ENCODE measurements at regions not wholly inside any gene's neighbourhood (a gene's known extent, or its start where the extent isn't known, plus 50 kb on each side); places are given as distances from the start of the nearest gene placed in this dataset.

GRCh38 chr20:57040466-57040865 is 226.0 kb downstream of the BMP7 start:
- no TSS peak for BruUV-seq (replicated peaks)
- no peak for DNase-seq (ENCODE audit: low spot score)
- Histone ChIP-seq H3K36me3 (ENCODE audit: insufficient read depth, low read length, poor library complexity, severe bottlenecking) (no peaks in the 10 kb centered on the region), H3K9me3 (ENCODE audit: low read depth, low read length, poor library complexity, severe bottlenecking) (no peaks in the 10 kb centered on the region), H3K27ac (ENCODE audit: low read depth, low read length, poor library complexity, severe bottlenecking) (no peak overlapping the region), H3K4me1 (ENCODE audit: insufficient read depth, low read length, poor library complexity, severe bottlenecking) (no peaks in the 10 kb centered on the region), H3K4me3 (ENCODE audit: low read depth, low read length, poor library complexity, severe bottlenecking) (no peak overlapping the region), H3K27me3 (replicated peaks; ENCODE audit: insufficient read depth, low read depth, low read length, poor library complexity) (peaks cover 34% of the 10 kb centered on the region)
- intact Hi-C loops (cut with micrococcal nuclease; ENCODE audit: unreplicated experiment): no loop called here
- ChIA-PET CTCF (no interaction called here), POLR2A (ENCODE audit: low non-redundant PET) (no interaction called here)
- TF ChIP-seq EZH2 (IDR thresholded peaks at IDR 0.05; ENCODE audit: borderline replicate concordance, low read depth, low read length, poor library complexity, severe bottlenecking): no peak
- TF ChIP-seq CTCF (conservative IDR thresholded peaks at IDR 0.05; ENCODE audit: low read depth, low read length): no peak

GRCh38 chr20:57040924-57041323 is 225.5 kb downstream of the BMP7 start:
- intact Hi-C loops (cut with micrococcal nuclease; ENCODE audit: unreplicated experiment): no loop called here
- Histone ChIP-seq H3K4me1 (ENCODE audit: insufficient read depth, low read length, poor library complexity, severe bottlenecking) (no peaks in the 10 kb centered on the region), H3K27ac (ENCODE audit: low read depth, low read length, poor library complexity, severe bottlenecking) (no peak overlapping the region), H3K9me3 (ENCODE audit: low read depth, low read length, poor library complexity, severe bottlenecking) (no peaks in the 10 kb centered on the region), H3K4me3 (ENCODE audit: low read depth, low read length, poor library complexity, severe bottlenecking) (no peak overlapping the region), H3K27me3 (replicated peaks; ENCODE audit: insufficient read depth, low read depth, low read length, poor library complexity) (peaks cover 34% of the 10 kb centered on the region), H3K36me3 (ENCODE audit: insufficient read depth, low read length, poor library complexity, severe bottlenecking) (no peaks in the 10 kb centered on the region)
- ChIA-PET POLR2A (ENCODE audit: low non-redundant PET) (no interaction called here), CTCF (no interaction called here)
- BruUV-seq (replicated peaks): no TSS peak
- TF ChIP-seq CTCF (conservative IDR thresholded peaks at IDR 0.05; ENCODE audit: low read depth, low read length): no peak
- DNase-seq (ENCODE audit: low spot score): no peak

- Histone ChIP-seq H3K4me3 (ENCODE audit: low read depth, low read length, poor library complexity, severe bottlenecking) (no peak overlapping the region), H3K36me3 (ENCODE audit: insufficient read depth, low read length, poor library complexity, severe bottlenecking) (no peaks in the 10 kb centered on the region), H3K9me3 (ENCODE audit: low read depth, low read length, poor library complexity, severe bottlenecking) (no peaks in the 10 kb centered on the region), H3K4me1 (ENCODE audit: insufficient read depth, low read length, poor library complexity, severe bottlenecking) (no peaks in the 10 kb centered on the region), H3K27ac (ENCODE audit: low read depth, low read length, poor library complexity, severe bottlenecking) (no peak overlapping the region), H3K27me3 (replicated peaks; ENCODE audit: insufficient read depth, low read depth, low read length, poor library complexity) (peaks cover 28% of the 10 kb centered on the region)
- ChIA-PET CTCF (no interaction called here), POLR2A (ENCODE audit: low non-redundant PET) (no interaction called here)
- TF ChIP-seq EZH2 (IDR thresholded peaks at IDR 0.05; ENCODE audit: borderline replicate concordance, low read depth, low read length, poor library complexity, severe bottlenecking) (no peak), CTCF (conservative IDR thresholded peaks at IDR 0.05; ENCODE audit: low read depth, low read length) (no peak)
- BruUV-seq (replicated peaks): no TSS peak
- no peak for DNase-seq (ENCODE audit: low spot score)
- intact Hi-C loops (cut with micrococcal nuclease; ENCODE audit: unreplicated experiment): no loop called here
These were observed 223.3 kb downstream of the BMP7 start for GRCh38 chr20:57043091-57043490.
